ENCODE measurements at regions not wholly inside any gene's neighbourhood (a gene's known extent, or its start where the extent isn't known, plus 50 kb on each side); places are given as distances from the start of the nearest gene placed in this dataset.

GRCh38 chr13:22265563-22265962 is 594.7 kb downstream of the FGF9 start:
- TF ChIP-seq, protein P1, sequence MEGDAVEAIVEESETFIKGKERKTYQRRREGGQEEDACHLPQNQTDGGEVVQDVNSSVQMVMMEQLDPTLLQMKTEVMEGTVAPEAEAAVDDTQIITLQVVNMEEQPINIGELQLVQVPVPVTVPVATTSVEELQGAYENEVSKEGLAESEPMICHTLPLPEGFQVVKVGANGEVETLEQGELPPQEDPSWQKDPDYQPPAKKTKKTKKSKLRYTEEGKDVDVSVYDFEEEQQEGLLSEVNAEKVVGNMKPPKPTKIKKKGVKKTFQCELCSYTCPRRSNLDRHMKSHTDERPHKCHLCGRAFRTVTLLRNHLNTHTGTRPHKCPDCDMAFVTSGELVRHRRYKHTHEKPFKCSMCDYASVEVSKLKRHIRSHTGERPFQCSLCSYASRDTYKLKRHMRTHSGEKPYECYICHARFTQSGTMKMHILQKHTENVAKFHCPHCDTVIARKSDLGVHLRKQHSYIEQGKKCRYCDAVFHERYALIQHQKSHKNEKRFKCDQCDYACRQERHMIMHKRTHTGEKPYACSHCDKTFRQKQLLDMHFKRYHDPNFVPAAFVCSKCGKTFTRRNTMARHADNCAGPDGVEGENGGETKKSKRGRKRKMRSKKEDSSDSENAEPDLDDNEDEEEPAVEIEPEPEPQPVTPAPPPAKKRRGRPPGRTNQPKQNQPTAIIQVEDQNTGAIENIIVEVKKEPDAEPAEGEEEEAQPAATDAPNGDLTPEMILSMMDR (IDR thresholded peaks at IDR 0.05; ENCODE audit: low read depth, low read length, missing control alignments): no peak
- no peak for DNase-seq (ENCODE audit: extremely low read depth, low read depth)
- H3K4me3 ChIP-seq (replicated peaks; ENCODE audit: low read depth, low read length): no peak overlapping the region

DNA sequence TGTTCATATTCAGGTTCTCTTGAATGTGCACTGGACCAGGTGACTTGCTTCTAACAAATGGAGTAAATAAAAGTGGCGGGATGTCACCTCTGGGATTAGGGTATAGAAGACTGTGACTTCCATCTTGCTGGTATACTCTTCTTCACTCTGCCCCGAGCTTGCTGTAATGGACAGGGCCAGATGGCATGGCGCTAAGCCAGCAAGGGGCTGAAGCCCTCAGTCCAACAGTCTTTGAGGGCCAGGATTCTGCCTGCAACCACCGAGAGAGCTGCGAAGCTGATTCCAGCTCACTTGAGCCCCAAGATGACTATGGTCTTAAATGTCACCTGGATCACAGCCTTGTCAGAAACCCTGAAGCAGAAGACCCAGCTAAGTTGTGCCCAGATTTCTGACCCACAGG is 600.0 kb downstream of the FGF9 start:
- no peak overlapping the region for H3K4me3 ChIP-seq (replicated peaks; ENCODE audit: low read depth, low read length)
- no peak for DNase-seq (ENCODE audit: extremely low read depth, low read depth)
- TF ChIP-seq, protein P1 (IDR thresholded peaks at IDR 0.05; ENCODE audit: low read depth, low read length, missing control alignments): no peak

DNA sequence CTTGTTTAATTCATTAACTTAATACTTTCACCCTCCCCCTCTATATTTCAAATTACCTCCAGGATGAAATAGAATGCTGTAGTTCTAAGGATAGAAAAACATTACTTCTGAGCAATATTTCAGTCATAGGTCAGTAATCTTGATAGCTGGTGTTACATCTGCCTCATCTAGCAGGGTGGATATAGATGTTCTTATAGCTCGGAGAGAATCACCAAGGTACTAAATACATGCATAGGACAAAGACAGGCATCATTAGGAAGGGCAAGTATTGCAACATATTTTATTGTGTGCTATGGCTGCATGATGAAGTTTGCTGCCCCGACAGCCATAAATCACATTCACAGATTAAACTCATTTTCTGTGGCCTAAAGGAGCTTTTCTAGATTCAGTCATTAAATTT is 601.0 kb downstream of the FGF9 start:
- no peak overlapping the region for H3K4me3 ChIP-seq (replicated peaks; ENCODE audit: low read depth, low read length)
- TF ChIP-seq, protein P1 (IDR thresholded peaks at IDR 0.05; ENCODE audit: low read depth, low read length, missing control alignments): no peak
- DNase-seq (ENCODE audit: extremely low read depth, low read depth): no peak

DNA sequence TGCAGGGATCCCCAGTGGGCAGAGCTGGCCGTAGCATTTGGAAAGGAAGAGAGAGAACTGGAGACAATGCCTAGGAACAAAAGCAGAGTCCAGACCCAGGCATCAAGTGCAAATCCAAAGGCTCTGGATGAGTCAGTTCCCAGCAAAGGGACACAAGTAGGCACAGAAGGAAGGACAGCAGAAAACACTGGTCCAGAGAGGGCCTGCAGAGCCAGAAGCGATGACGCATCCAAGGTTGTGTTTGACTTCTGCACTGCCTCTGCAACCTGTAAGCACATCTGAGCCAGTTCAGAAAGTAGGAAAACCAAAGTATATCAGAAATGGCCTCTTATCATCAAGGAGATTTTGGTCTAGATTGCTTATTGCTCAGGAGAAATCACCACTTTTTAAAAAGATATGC is 604.5 kb downstream of the FGF9 start:
- TF ChIP-seq, protein P1 (IDR thresholded peaks at IDR 0.05; ENCODE audit: low read depth, low read length, missing control alignments): no peak
- H3K4me3 ChIP-seq (replicated peaks; ENCODE audit: low read depth, low read length): no peak overlapping the region
- no peak for DNase-seq (ENCODE audit: extremely low read depth, low read depth)

DNA sequence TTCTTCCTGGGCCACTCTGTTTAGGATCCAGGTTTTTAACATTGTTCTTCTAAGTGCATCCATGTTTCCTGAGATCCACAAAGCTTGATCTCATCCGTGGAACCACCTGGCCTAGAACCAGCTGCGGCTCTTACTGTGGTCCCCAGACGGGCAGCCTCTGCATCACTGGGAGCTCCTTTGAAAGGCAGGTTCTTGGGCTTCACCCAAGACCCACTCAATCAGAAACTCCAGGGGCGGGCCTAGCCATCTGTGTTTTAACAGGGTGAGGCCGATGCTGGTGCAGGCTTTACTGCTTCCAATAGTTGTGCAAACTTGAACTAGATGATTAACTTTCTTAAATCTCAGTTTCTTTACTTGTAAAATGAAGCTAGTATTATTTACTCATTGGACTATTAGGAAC is 605.7 kb downstream of the FGF9 start:
- DNase-seq (ENCODE audit: extremely low read depth, low read depth): no peak
- H3K4me3 ChIP-seq (replicated peaks; ENCODE audit: low read depth, low read length): no peak overlapping the region
- TF ChIP-seq, protein P1 (IDR thresholded peaks at IDR 0.05; ENCODE audit: low read depth, low read length, missing control alignments): no peak

DNA sequence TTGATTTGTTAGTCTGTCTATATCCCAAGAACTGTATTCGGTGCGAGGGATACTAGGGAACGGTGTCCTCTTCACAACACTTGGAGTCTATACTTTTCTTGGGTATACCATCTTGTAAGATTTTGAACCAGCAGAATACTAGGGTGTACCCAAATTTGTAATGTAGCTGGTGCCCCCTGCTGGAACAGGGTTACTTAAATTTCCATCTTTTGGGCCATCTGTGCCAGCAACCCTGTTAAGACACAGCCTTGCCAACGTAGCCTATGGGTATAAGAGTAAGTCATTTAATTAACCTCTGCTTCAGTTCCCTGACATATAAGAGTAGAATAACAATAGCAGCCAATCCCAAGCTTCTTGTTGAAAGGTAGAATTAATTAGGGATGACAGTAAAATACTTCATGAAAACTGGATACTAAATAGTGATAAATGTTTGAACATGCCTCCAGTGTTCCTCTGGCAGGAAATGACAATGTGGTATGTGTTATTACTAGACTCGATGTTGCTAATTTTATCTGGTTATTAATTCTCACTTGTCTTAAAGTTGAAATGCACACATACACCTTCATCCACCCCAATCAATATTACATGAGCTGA is 607.6 kb downstream of the FGF9 start:
- no peak for DNase-seq (ENCODE audit: extremely low read depth, low read depth)
- no peak overlapping the region for H3K4me3 ChIP-seq (replicated peaks; ENCODE audit: low read depth, low read length)
- TF ChIP-seq, protein P1 (IDR thresholded peaks at IDR 0.05; ENCODE audit: low read depth, low read length, missing control alignments): no peak

DNA sequence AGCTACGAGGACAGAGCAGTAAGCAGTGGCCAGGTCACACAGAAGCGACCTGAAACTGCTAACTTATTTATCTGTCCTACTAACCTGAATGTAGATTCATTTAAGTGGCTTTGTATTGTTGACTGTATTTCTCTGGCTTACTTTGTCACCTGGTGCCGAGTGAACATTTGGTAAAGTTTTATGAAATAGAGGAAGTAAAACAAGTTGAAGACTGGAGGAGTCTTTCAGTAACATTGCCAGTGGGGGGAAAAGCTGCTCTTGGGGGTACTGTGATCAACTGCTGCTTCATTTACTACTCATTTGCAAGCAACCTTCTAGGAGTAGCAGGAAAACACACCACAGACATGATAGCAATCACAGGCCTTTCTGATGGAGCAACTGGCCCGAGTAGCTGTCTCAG is 615.0 kb downstream of the FGF9 start:
- DNase-seq (ENCODE audit: extremely low read depth, low read depth): no peak
- H3K4me3 ChIP-seq (replicated peaks; ENCODE audit: low read depth, low read length): no peak overlapping the region
- TF ChIP-seq, protein P1 (IDR thresholded peaks at IDR 0.05; ENCODE audit: low read depth, low read length, missing control alignments): no peak
